CD4-positive, alpha-beta memory T cell (primary cell): ENCODE measurements at regions not wholly inside any gene's neighbourhood (a gene's known extent, or its start where the extent isn't known, plus 50 kb on each side); places are given as distances from the start of the nearest gene placed in this dataset.
A peak's percentile ranks its signal among the peaks of the same experiment; 100 is the strongest.
"Not testable (repeated sequence)": the region's sequence is repeated elsewhere in the genome, so short reads cannot be mapped to it uniquely, and the experiment has no call there.

Experiments used
- CTCF ChIA-PET: fragments of 350-600 bp; sonication (Branson Sonifier 250); formaldehyde crosslinking; loops from one replicate; lab custom pipeline; 2021; ENCODE audit warnings: inconsistent platforms; ENCODE audit not compliant: partially characterized antibody; lab: Charles Lee
- POLR2A ChIA-PET: fragments of 350-600 bp; sonication (Branson Sonifier 250); formaldehyde crosslinking; loops from one replicate; lab custom pipeline; 2021; ENCODE audit not compliant: partially characterized antibody; lab: Charles Lee
- DNase-seq, 5 donors: peaks; one replicate each; pipeline versions ENCODE4 v3.0.0 to v3.0.0-alpha.2; 2020 to 2022; ENCODE audit warnings: mixed read lengths in 1 of 5
- H3K27ac ChIP-seq: one replicate; pipeline ENCODE4 v1.7.0; 2013; ENCODE audit warnings: low read depth, low read length
- H3K27me3 ChIP-seq: 2 replicates; pipeline ENCODE4 v1.7.0; 2013; ENCODE audit warnings: mild to moderate bottlenecking, low read length, moderate library complexity; ENCODE audit not compliant: insufficient read depth
- H3K36me3 ChIP-seq: 2 replicates; pipeline ENCODE4 v1.7.0; 2013; ENCODE audit warnings: mild to moderate bottlenecking, low read length, moderate library complexity; ENCODE audit not compliant: insufficient read depth
- H3K4me1 ChIP-seq: 2 replicates; pipeline ENCODE4 v1.7.0; 2013; ENCODE audit warnings: mild to moderate bottlenecking, low read length, moderate library complexity; ENCODE audit not compliant: insufficient read depth
- H3K4me3 ChIP-seq, 2 donors: one replicate each; pipeline ENCODE4 v1.7.0; 2013; ENCODE audit warnings: low read length in 2 of 2, mild to moderate bottlenecking in 1 of 2
- H3K9me3 ChIP-seq, 2 donors: one replicate each; pipeline ENCODE4 v1.7.0; 2013; ENCODE audit warnings: low read length in 2 of 2, control low read depth in 1 of 2; ENCODE audit not compliant: control insufficient read depth in 1 of 2
- H3K27ac Mint-ChIP-seq, 7 donors: one replicate each; pipeline ENCODE4 v1.8.0; 2020 to 2021; ENCODE audit warnings: mixed read lengths in 7 of 7, mild to moderate bottlenecking in 6 of 7, inconsistent platforms in 3 of 7, moderate library complexity in 3 of 7
- H3K27me3 Mint-ChIP-seq, 2 donors: one replicate each; pipeline ENCODE4 v1.8.0; 2020 to 2021; ENCODE audit warnings: mixed read lengths in 2 of 2
- H3K36me3 Mint-ChIP-seq, 2 donors: one replicate each; pipeline ENCODE4 v1.8.0; 2020 to 2021; ENCODE audit warnings: mixed read lengths in 2 of 2, inconsistent platforms in 1 of 2, mild to moderate bottlenecking in 1 of 2
- H3K4me1 Mint-ChIP-seq, 4 donors: one replicate each; pipeline ENCODE4 v1.8.0; 2020 to 2021; ENCODE audit warnings: mixed read lengths in 4 of 4, mild to moderate bottlenecking in 1 of 4
- H3K4me3 Mint-ChIP-seq, 8 donors: one replicate each; pipeline ENCODE4 v1.8.0; 2020 to 2021; ENCODE audit warnings: mixed read lengths in 8 of 8, mild to moderate bottlenecking in 7 of 8, moderate library complexity in 6 of 8, inconsistent platforms in 3 of 8
- H3K9me3 Mint-ChIP-seq, 8 donors: one replicate each; pipeline ENCODE4 v1.8.0; 2020 to 2021; ENCODE audit warnings: mixed read lengths in 8 of 8, mild to moderate bottlenecking in 5 of 8, inconsistent platforms in 3 of 8, moderate library complexity in 1 of 8
- intact Hi-C: fragments of 100-400 bp; cut with micrococcal nuclease; formaldehyde crosslinking; loops from one replicate; pipeline ENCODE4 v1.15.1; 2023

GRCh38 chr12:59474236-59474635 is 121.6 kb upstream of the SLC16A7 start:
- H3K9me3 ChIP-seq, H3K27me3 Mint-ChIP-seq, intact Hi-C loops, H3K4me1 Mint-ChIP-seq, H3K4me3 Mint-ChIP-seq, H3K36me3 ChIP-seq, POLR2A ChIA-PET, CTCF ChIA-PET, H3K27me3 ChIP-seq, H3K36me3 Mint-ChIP-seq, DNase-seq, H3K4me1 ChIP-seq, H3K4me3 ChIP-seq, H3K27ac ChIP-seq: not testable (repeated sequence)
- H3K9me3 Mint-ChIP-seq, result peaks cover 2 to 21% (median 8%) of the 10 kb centered on the region in 8 donors
- H3K27ac Mint-ChIP-seq, result peak overlapping the region in 1 of 7 donors; percentile 39

GRCh38 chr12:59472273-59472672 is 123.6 kb upstream of the SLC16A7 start:
- Histone ChIP-seq H3K4me1 (no peaks in the 10 kb centered on the region), H3K4me3 (no peak overlapping the region), H3K36me3 (no peaks in the 10 kb centered on the region), H3K9me3 (no peaks in the 10 kb centered on the region), H3K27me3 (no peaks in the 10 kb centered on the region), H3K27ac (no peak overlapping the region)
- no peaks in the 10 kb centered on the region for H3K4me1 Mint-ChIP-seq
- peaks cover 2 to 21% (median 8%) of the 10 kb centered on the region in 8 donors for H3K9me3 Mint-ChIP-seq
- no peak for DNase-seq
- H3K27ac Mint-ChIP-seq, result no peak overlapping the region
- H3K4me3 Mint-ChIP-seq, result no peak overlapping the region
- no peaks in the 10 kb centered on the region for H3K36me3 Mint-ChIP-seq
- intact Hi-C loops, result no loop called here
- peaks cover 2 to 3% of the 10 kb centered on the region in 2 donors for H3K27me3 Mint-ChIP-seq
- ChIA-PET POLR2A (no interaction called here), CTCF (interaction anchor here (1.4 kb wide), 1 partner anchor 335 kb away, joined by 4 read pairs; no protein-coding TSS in a partner anchor)

GRCh38 chr12:59459966-59460660 is 135.7 kb upstream of the SLC16A7 start:
- POLR2A ChIA-PET, result no interaction called here
- CTCF ChIA-PET, result no interaction called here
- peaks cover 0 to 2% (median 0%) of the 10 kb centered on the region in 8 donors for H3K9me3 Mint-ChIP-seq
- Histone ChIP-seq H3K27ac (no peak overlapping the region), H3K9me3 (no peaks in the 10 kb centered on the region), H3K36me3 (no peaks in the 10 kb centered on the region), H3K4me3 (no peak overlapping the region), H3K4me1 (no peaks in the 10 kb centered on the region), H3K27me3 (no peaks in the 10 kb centered on the region)
- no peaks in the 10 kb centered on the region for H3K36me3 Mint-ChIP-seq
- H3K4me3 Mint-ChIP-seq, result no peak overlapping the region
- intact Hi-C loops, result no loop called here
- no peak overlapping the region for H3K27ac Mint-ChIP-seq
- peaks cover 2 to 6% of the 10 kb centered on the region in 2 donors for H3K27me3 Mint-ChIP-seq
- H3K4me1 Mint-ChIP-seq, result no peaks in the 10 kb centered on the region
- no peak for DNase-seq

- H3K9me3 Mint-ChIP-seq, result peaks cover 0 to 3% (median 0%) of the 10 kb centered on the region in 8 donors
- no peaks in the 10 kb centered on the region for H3K4me1 Mint-ChIP-seq
- POLR2A ChIA-PET, result no interaction called here
- no peak for DNase-seq
- no peaks in the 10 kb centered on the region for H3K27me3 ChIP-seq
- H3K27me3 Mint-ChIP-seq, result peaks cover 0 to 3% of the 10 kb centered on the region in 2 donors
- intact Hi-C loops, result no loop called here
- H3K9me3 ChIP-seq, result no peaks in the 10 kb centered on the region
- H3K4me3 Mint-ChIP-seq, result no peak overlapping the region
- no peak overlapping the region for H3K4me3 ChIP-seq
- no peaks in the 10 kb centered on the region for H3K36me3 ChIP-seq
- no peaks in the 10 kb centered on the region for H3K4me1 ChIP-seq
- CTCF ChIA-PET, result no interaction called here
- no peaks in the 10 kb centered on the region for H3K36me3 Mint-ChIP-seq
- no peak overlapping the region for H3K27ac ChIP-seq
- no peak overlapping the region for H3K27ac Mint-ChIP-seq
These were observed 142.4 kb upstream of the SLC16A7 start for GRCh38 chr12:59453475-59453874.

- intact Hi-C loops, result no loop called here
- H3K4me1 ChIP-seq, result no peaks in the 10 kb centered on the region
- H3K36me3 ChIP-seq, result no peaks in the 10 kb centered on the region
- Mint-ChIP-seq H3K4me3 (no peak overlapping the region), H3K27me3 (peaks cover 0 to 3% of the 10 kb centered on the region in 2 donors), H3K27ac (no peak overlapping the region), H3K9me3 (peaks cover 0 to 3% (median 0%) of the 10 kb centered on the region in 8 donors), H3K36me3 (no peaks in the 10 kb centered on the region), H3K4me1 (no peaks in the 10 kb centered on the region)
- H3K27ac ChIP-seq, result no peak overlapping the region
- ChIA-PET CTCF (no interaction called here), POLR2A (no interaction called here)
- no peak overlapping the region for H3K4me3 ChIP-seq
- DNase-seq, result no peak
- no peaks in the 10 kb centered on the region for H3K27me3 ChIP-seq
- no peaks in the 10 kb centered on the region for H3K9me3 ChIP-seq
These were observed 143.1 kb upstream of the SLC16A7 start for GRCh38 chr12:59452746-59453145.

- no peaks in the 10 kb centered on the region for H3K4me1 Mint-ChIP-seq
- H3K27me3 Mint-ChIP-seq, result peaks cover 0 to 3% of the 10 kb centered on the region in 2 donors
- no peak overlapping the region for H3K27ac Mint-ChIP-seq
- Histone ChIP-seq H3K9me3 (no peaks in the 10 kb centered on the region), H3K4me3 (no peak overlapping the region), H3K27ac (no peak overlapping the region), H3K27me3 (no peaks in the 10 kb centered on the region), H3K36me3 (no peaks in the 10 kb centered on the region), H3K4me1 (no peaks in the 10 kb centered on the region)
- DNase-seq, result no peak
- ChIA-PET POLR2A (no interaction called here), CTCF (no interaction called here)
- H3K36me3 Mint-ChIP-seq, result no peaks in the 10 kb centered on the region
- intact Hi-C loops, result no loop called here
- no peak overlapping the region for H3K4me3 Mint-ChIP-seq
- H3K9me3 Mint-ChIP-seq, result peaks cover 0 to 3% (median 0%) of the 10 kb centered on the region in 8 donors
These were observed 143.6 kb upstream of the SLC16A7 start for GRCh38 chr12:59452259-59452658.

GRCh38 chr12:59446116-59446515 is 149.7 kb upstream of the SLC16A7 start:
- H3K27ac ChIP-seq, result no peak overlapping the region
- Mint-ChIP-seq H3K27ac (no peak overlapping the region), H3K27me3 (peaks cover 0 to 1% of the 10 kb centered on the region in 2 donors), H3K4me1 (no peaks in the 10 kb centered on the region), H3K9me3 (peaks cover 7 to 17% (median 13%) of the 10 kb centered on the region in 8 donors), H3K4me3 (no peak overlapping the region), H3K36me3 (peaks cover 0 to 3% of the 10 kb centered on the region in 2 donors)
- H3K4me3 ChIP-seq, result no peak overlapping the region
- no peaks in the 10 kb centered on the region for H3K9me3 ChIP-seq
- POLR2A ChIA-PET, result interaction anchor here (1.3 kb wide), 1 partner anchor 150 kb away, joined by 3 read pairs; the partner anchor contains the start of gene SLC16A7
- no peak for DNase-seq
- H3K27me3 ChIP-seq, result no peaks in the 10 kb centered on the region
- no peaks in the 10 kb centered on the region for H3K36me3 ChIP-seq
- CTCF ChIA-PET, result interaction anchor here (1.1 to 2.3 kb wide), 5 partner anchors 10 to 390 kb away, joined by 3 to 28 read pairs (median 4); no protein-coding TSS in a partner anchor
- H3K4me1 ChIP-seq, result no peaks in the 10 kb centered on the region
- intact Hi-C loops, result loop anchor here (5.0 kb wide), 1 partner anchor 151 kb away; the partner anchor contains the start of gene SLC16A7
